ENCODE measurements at regions not wholly inside any gene's neighbourhood (a gene's known extent, or its start where the extent isn't known, plus 50 kb on each side); places are given as distances from the start of the nearest gene placed in this dataset.
A peak's percentile ranks its signal among the peaks of the same experiment; 100 is the strongest.
"Not testable (repeated sequence)": the region's sequence is repeated elsewhere in the genome, so short reads cannot be mapped to it uniquely, and the experiment has no call there.

- Histone ChIP-seq H3K4me1 (ENCODE audit: low read depth) (no peaks in the 10 kb centered on the region), H3K36me3 (no peaks in the 10 kb centered on the region), H3K27ac (no peak overlapping the region), H3K27me3 (no peaks in the 10 kb centered on the region), H3K9me3 (ENCODE audit: low read depth) (no peaks in the 10 kb centered on the region), H3K4me3 (no peak overlapping the region)
- peak in 1 of 2 donors; percentile 10 for DNase-seq (ENCODE audit: low read depth in 1 of 2, low spot score in 1 of 2)
- TF ChIP-seq CTCF (IDR thresholded peaks at IDR 0.05; ENCODE audit: low read depth, low read length), result no peak
Measured at GRCh38 chr16:8402981-8403843, 187.1 kb downstream of the TMEM114 start.

GRCh38 chr16:8400683-8401082 is 189.6 kb downstream of the TMEM114 start:
- H3K9me3 ChIP-seq (ENCODE audit: low read depth); DNase-seq (ENCODE audit: low read depth in 1 of 2, low spot score in 1 of 2); H3K4me1 ChIP-seq (ENCODE audit: low read depth); H3K36me3 ChIP-seq; H3K4me3 ChIP-seq; H3K27me3 ChIP-seq; H3K27ac ChIP-seq: not testable (repeated sequence)

GRCh38 chr16:8398548-8398947 is 191.8 kb downstream of the TMEM114 start:
- Histone ChIP-seq H3K4me1 (ENCODE audit: low read depth) (no peaks in the 10 kb centered on the region), H3K27ac (no peak overlapping the region), H3K9me3 (ENCODE audit: low read depth) (no peaks in the 10 kb centered on the region), H3K4me3 (no peak overlapping the region), H3K27me3 (no peaks in the 10 kb centered on the region), H3K36me3 (no peaks in the 10 kb centered on the region)
- DNase-seq (ENCODE audit: low read depth in 1 of 2, low spot score in 1 of 2), result no peak
- TF ChIP-seq CTCF (IDR thresholded peaks at IDR 0.05; ENCODE audit: low read depth, low read length), result no peak

GRCh38 chr16:8397223-8397622 is 193.1 kb downstream of the TMEM114 start:
- Histone ChIP-seq H3K9me3 (ENCODE audit: low read depth) (no peaks in the 10 kb centered on the region), H3K27me3 (no peaks in the 10 kb centered on the region), H3K36me3 (no peaks in the 10 kb centered on the region), H3K27ac (no peak overlapping the region), H3K4me3 (no peak overlapping the region), H3K4me1 (ENCODE audit: low read depth) (no peaks in the 10 kb centered on the region)
- TF ChIP-seq CTCF (IDR thresholded peaks at IDR 0.05; ENCODE audit: low read depth, low read length), result no peak
- no peak for DNase-seq (ENCODE audit: low read depth in 1 of 2, low spot score in 1 of 2)

GRCh38 chr16:8396463-8396862 is 193.8 kb downstream of the TMEM114 start:
- no peak overlapping the region for H3K4me3 ChIP-seq
- no peak for DNase-seq (ENCODE audit: low read depth in 1 of 2, low spot score in 1 of 2)
- H3K4me1 ChIP-seq (ENCODE audit: low read depth), result no peaks in the 10 kb centered on the region
- TF ChIP-seq CTCF (IDR thresholded peaks at IDR 0.05; ENCODE audit: low read depth, low read length), result no peak
- H3K36me3 ChIP-seq, result no peaks in the 10 kb centered on the region
- no peaks in the 10 kb centered on the region for H3K27me3 ChIP-seq
- no peak overlapping the region for H3K27ac ChIP-seq
- no peaks in the 10 kb centered on the region for H3K9me3 ChIP-seq (ENCODE audit: low read depth)

- Histone ChIP-seq H3K4me3 (no peak overlapping the region), H3K36me3 (no peaks in the 10 kb centered on the region), H3K9me3 (ENCODE audit: low read depth) (no peaks in the 10 kb centered on the region), H3K4me1 (ENCODE audit: low read depth) (no peaks in the 10 kb centered on the region), H3K27ac (no peak overlapping the region), H3K27me3 (no peaks in the 10 kb centered on the region)
- no peak for DNase-seq (ENCODE audit: low read depth in 1 of 2, low spot score in 1 of 2)
- no peak for TF ChIP-seq CTCF (IDR thresholded peaks at IDR 0.05; ENCODE audit: low read depth, low read length)
Measured at GRCh38 chr16:8391257-8391656, 199.1 kb downstream of the TMEM114 start.
